Spinal cord (tissue), 9 donors: ENCODE measurements at regions not wholly inside any gene's neighbourhood (a gene's known extent, or its start where the extent isn't known, plus 50 kb on each side); places are given as distances from the start of the nearest gene placed in this dataset.
A peak's percentile ranks its signal among the peaks of the same experiment; 100 is the strongest.

ENCODE experiments used
- DNase-seq, 6 donors: peaks; one replicate each; pipeline versions ENCODE4 v3.0.0 to v3.0.0-alpha.2; 2013 to 2015; ENCODE audit warnings: low spot score in 6 of 6, low read depth in 4 of 6
- H3K27ac ChIP-seq: one replicate; pipeline ENCODE4 v1.5.1; 2013; ENCODE audit warnings: low read depth, low read length, control low read depth
- H3K27me3 ChIP-seq: one replicate; pipeline ENCODE4 v1.6.1; 2013; ENCODE audit warnings: low read length; ENCODE audit not compliant: control insufficient read depth, insufficient read depth
- H3K36me3 ChIP-seq: one replicate; pipeline ENCODE4 v1.6.1; 2013; ENCODE audit warnings: low read length; ENCODE audit not compliant: control insufficient read depth, insufficient read depth
- H3K4me1 ChIP-seq: one replicate; pipeline ENCODE4 v1.6.1; 2013; ENCODE audit warnings: low read length; ENCODE audit not compliant: control insufficient read depth, insufficient read depth
- H3K4me3 ChIP-seq: one replicate; pipeline ENCODE4 v1.5.1; 2013; ENCODE audit warnings: low read depth, low read length, control low read depth
- H3K9me3 ChIP-seq: one replicate; pipeline ENCODE4 v1.6.1; 2013; ENCODE audit warnings: low read length; ENCODE audit not compliant: control insufficient read depth, insufficient read depth
- WGBS: methylation state at CpG from one replicate; pipeline ENCODE4 v1.1.5; 2013; ENCODE audit warnings: missing lambda C conversion rate; ENCODE audit not compliant: insufficient coverage; 5-methylcytosine and 5-hydroxymethylcytosine counted together
- donor health status: healthy.

DNA sequence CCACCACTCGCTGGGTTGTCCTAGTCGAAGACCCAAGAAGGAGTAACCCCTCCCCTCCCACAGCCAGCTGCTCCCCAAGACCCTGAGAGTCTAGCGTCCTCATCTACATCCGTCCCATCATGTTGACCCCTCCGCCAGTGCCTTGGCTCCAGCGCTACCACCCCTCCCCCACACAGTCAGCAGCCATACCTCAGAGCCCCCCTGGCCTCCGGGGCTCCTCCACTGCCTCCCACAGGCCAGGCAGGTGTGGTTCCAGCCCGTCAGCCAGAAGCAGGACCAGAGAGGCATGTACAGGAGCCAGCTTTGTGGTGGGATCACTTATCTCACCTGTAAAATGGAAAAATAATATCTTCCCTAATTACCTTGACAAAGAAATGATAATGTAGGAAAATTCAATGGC lies 51.5 kb upstream of the PHF21B start:
- WGBS = 82% methylated on average over 7 of the region's 8 CpGs
- no peaks in the 10 kb centered on the region for H3K27me3 ChIP-seq
- no peaks in the 10 kb centered on the region for H3K36me3 ChIP-seq
- no peak overlapping the region for H3K27ac ChIP-seq
- no peaks in the 10 kb centered on the region for H3K9me3 ChIP-seq
- H3K4me1 ChIP-seq = peaks cover 7% of the 10 kb centered on the region
- no peak overlapping the region for H3K4me3 ChIP-seq
- DNase-seq = no peak

DNA sequence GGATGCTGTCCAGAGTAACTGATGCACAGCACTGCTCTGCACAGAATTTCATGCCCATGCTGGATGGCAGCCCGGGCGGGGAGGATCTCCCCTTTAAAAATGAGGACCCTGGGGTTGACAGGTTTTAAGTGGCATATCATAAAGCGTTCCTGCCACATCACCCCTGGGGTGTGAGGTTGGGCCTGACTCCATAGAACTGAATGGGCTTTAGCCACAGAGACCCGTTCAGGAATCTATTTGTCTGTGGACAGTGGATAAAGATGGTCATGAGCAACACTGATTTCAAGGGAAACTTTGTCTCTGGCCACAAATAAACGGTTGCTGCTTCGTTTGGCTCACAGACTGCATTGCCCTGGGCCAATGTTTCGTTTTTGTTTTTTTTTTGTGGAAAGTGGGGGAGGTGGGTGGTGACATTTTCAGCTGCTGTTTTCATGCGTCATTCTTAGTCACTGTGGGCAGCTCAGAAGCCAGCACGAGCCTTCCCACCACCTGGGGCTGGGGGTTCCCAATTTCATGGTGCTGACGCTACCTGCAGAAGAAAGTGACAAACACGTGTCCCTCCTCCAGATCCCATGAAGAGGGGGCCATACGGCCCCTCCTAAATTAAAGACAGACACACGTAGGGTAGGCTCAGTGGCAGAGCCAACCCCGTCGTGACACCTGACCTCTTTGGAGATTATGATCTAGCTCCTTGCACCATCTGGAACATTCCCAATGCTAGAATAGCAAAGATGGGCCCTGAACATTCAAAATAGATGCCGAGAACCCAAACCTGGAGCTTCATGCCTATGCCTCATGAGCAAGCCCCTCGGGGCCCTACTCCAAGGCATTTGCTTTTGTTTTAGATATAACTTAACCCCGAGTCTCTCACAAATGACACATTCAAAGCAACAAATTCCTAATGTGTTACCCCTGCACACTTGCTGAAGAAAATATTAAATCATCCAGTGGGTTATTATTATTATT lies 54.8 kb upstream of the PHF21B start:
- DNase-seq = no peak
- no peak overlapping the region for H3K27ac ChIP-seq
- WGBS = 67% methylated on average over 16 of the region's 18 CpGs

DNA sequence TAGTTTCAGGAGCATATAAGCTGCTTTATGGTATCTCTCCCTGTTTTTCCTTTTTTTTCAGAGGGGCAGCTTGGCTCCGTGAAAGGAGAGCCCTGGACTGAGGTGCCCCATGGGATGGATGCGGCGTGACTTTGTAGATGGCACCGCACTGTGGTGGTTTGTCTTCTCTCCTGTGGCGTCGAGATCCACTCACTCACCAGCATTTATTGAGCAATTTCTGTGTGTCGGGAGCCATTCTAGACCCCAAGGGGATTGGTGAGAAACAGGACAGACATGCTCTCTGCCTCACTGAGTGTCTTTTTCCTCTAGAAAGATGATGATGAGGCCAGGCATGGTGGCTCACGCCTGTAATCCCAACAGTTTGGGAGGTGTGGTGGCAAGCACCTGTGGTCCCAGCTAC lies 55.9 kb upstream of the PHF21B start:
- no peak for DNase-seq
- 97% methylated on average over 6 of the region's 8 CpGs for WGBS
- Histone ChIP-seq H3K9me3 (no peaks in the 10 kb centered on the region), H3K27ac (no peak overlapping the region), H3K27me3 (no peaks in the 10 kb centered on the region), H3K4me3 (no peak overlapping the region), H3K36me3 (no peaks in the 10 kb centered on the region), H3K4me1 (peaks cover 7% of the 10 kb centered on the region)

More for the DNA sequence above, 54.8 kb upstream of the PHF21B start:
- peaks cover 7% of the 10 kb centered on the region for H3K4me1 ChIP-seq
- H3K9me3 ChIP-seq = no peaks in the 10 kb centered on the region
- H3K27me3 ChIP-seq = no peaks in the 10 kb centered on the region
- no peaks in the 10 kb centered on the region for H3K36me3 ChIP-seq
- H3K4me3 ChIP-seq = no peak overlapping the region

DNA sequence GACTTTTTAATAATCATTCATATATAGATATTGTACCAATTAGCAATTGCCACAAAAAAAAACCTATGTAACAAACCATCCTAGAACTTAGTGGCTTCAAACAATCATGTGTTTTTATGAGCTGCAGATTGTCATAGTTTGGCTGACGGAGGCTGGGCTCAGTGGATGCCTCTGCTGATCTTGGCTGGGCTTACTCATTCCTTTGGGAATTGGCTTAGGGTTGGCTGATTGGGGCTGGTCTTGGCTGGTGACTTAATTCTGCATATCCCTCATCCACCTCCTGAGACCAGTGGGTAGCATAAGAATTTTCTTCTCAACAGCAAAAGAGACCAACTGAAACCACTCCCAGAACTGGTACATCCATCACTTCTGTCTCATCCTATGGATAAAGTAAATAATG lies 57.9 kb upstream of the PHF21B start:
- H3K27me3 ChIP-seq = peaks cover 4% of the 10 kb centered on the region
- no peak overlapping the region for H3K4me3 ChIP-seq
- H3K27ac ChIP-seq = no peak overlapping the region
- no peaks in the 10 kb centered on the region for H3K36me3 ChIP-seq
- no CpG with 5 or more reads among the region's 1 CpG for WGBS
- no peak for DNase-seq
- no peaks in the 10 kb centered on the region for H3K9me3 ChIP-seq
- peaks cover 12% of the 10 kb centered on the region for H3K4me1 ChIP-seq

DNA sequence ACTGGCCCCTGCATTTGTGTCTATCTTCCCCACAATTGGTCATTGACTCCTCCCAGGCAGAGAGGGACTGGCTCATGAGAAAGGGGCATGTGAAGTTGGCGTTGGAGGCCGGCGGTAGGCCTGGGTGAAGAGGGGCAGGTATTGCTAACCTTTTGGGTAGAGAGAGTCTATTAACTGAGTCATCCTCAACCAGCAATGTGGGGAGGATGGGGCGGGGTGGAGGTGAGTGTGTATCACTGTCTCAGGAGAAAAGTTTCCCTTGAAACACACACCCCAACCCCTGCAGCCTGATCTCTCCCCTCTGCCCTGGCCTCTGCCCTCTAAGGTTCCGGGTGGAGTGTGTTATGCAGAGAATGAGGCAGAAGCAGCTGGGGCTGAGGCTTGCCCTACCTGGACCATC lies 60.1 kb upstream of the PHF21B start:
- Histone ChIP-seq H3K27ac (no peak overlapping the region), H3K36me3 (no peaks in the 10 kb centered on the region), H3K4me3 (no peak overlapping the region), H3K27me3 (peaks cover 4% of the 10 kb centered on the region), H3K4me1 (peaks cover 14% of the 10 kb centered on the region), H3K9me3 (no peaks in the 10 kb centered on the region)
- no peak for DNase-seq
- 67% methylated on average over 1 of the region's 5 CpGs for WGBS

DNA sequence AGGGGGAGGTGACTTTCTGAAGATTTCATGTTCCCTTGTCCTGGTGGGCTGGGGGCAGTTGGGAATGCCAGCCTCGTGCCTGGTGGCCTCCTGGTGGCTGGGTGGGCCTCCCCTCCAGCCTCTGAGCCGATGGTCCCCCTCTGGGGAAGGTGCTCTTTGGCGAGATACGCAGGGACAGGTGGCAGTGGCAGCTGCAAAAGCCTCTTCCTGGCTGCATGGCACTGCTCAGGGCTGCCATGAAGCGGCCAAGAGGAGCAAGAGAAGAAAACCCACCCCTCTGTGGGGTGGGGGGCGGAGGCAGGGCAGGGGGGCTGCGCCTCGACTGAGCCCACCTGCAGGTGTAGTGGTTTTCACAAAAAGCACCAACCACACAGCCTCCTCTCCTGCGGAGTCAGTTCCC lies 61.8 kb upstream of the PHF21B start:
- Histone ChIP-seq H3K4me1 (peaks cover 18% of the 10 kb centered on the region), H3K27ac (no peak overlapping the region), H3K36me3 (no peaks in the 10 kb centered on the region), H3K9me3 (no peaks in the 10 kb centered on the region), H3K27me3 (peaks cover 6% of the 10 kb centered on the region), H3K4me3 (no peak overlapping the region)
- no peak for DNase-seq
- WGBS = 55% methylated on average over 7 of the region's 9 CpGs

DNA sequence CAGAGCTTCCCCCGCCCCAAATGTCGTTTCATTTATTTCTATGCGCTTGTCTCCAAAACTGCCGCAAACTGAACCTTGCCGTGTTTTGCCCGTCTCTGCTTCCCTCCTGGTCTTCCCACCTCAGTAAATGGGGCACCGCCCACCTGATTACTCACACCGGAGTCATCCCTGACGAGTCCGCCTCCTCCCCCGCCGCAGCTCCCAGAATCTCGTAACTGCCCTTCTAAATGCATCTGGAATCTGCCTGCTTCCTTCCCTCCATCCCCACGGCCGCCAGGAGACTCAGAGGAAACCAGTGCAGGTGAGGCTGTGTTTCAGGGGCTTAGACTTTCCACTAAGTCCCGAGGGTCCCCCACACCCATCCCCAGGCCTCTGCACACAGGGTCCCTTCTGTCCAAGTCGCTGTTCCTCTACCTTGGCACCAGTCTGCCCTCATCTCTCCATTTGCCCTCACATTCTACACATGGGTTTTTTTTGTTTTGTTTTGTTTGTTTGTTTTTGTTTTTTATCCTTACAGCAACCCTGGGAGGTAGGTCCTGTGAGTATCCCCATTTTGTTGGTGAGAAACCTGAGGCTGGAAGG lies 62.6 kb upstream of the PHF21B start:
- 54% methylated on average over 16 of the region's 17 CpGs for WGBS
- peaks cover 10% of the 10 kb centered on the region for H3K27me3 ChIP-seq
- H3K4me1 ChIP-seq = peaks cover 26% of the 10 kb centered on the region
- H3K9me3 ChIP-seq = no peaks in the 10 kb centered on the region
- H3K36me3 ChIP-seq = no peaks in the 10 kb centered on the region
- no peak overlapping the region for H3K4me3 ChIP-seq
- no peak overlapping the region for H3K27ac ChIP-seq
- no peak for DNase-seq

DNA sequence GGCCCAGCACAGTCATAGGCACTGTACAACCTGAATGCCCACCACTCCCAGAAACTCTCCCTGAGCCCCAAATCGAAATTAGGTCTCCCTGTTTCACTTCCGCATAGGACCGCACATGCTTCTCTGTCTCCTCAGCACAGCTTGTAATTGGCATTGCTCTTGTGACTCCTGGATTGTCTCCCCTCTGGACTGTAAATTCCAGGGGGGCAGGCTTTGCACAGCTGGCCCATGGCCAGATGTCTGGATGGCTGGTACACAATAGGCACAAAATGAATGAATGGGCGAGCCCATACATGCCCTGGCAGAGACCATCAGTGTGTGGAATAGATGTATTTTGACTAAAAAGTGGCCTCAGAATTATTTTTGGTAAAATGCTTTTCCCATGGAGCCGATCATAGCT lies 63.3 kb upstream of the PHF21B start:
- peaks cover 17% of the 10 kb centered on the region for H3K27me3 ChIP-seq
- 42% methylated on average over 5 of the region's 5 CpGs for WGBS
- H3K27ac ChIP-seq = no peak overlapping the region
- peaks cover 33% of the 10 kb centered on the region for H3K4me1 ChIP-seq
- H3K36me3 ChIP-seq = no peaks in the 10 kb centered on the region
- H3K9me3 ChIP-seq = no peaks in the 10 kb centered on the region
- DNase-seq = peak in 2 of 6 donors; percentile 32 to 53
- no peak overlapping the region for H3K4me3 ChIP-seq

DNA sequence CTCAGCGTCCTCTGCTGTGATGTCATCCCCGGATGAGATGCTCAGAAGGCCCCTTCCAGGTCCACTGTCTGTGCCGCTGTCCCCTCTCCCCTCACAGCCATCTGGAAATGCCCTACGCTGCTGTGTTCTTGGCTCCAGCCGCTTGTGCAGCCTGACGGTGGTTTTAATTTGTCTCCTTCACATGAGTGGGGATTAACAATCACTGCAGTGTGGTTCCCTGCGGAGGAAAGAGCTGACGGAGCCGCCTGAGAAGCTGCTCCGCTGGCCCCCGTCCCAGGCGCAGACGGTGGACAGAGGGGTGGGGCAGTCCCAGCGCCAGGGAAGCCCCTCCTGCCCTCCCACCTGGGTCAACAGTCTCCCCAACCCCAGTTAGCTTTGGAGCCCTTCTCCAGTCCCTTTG lies 67.5 kb upstream of the PHF21B start:
- H3K4me3 ChIP-seq = no peak overlapping the region

More for the DNA sequence above, 67.5 kb upstream of the PHF21B start:
- Histone ChIP-seq H3K4me1 (peaks cover 34% of the 10 kb centered on the region), H3K27me3 (peaks cover 18% of the 10 kb centered on the region), H3K9me3 (no peaks in the 10 kb centered on the region), H3K27ac (no peak overlapping the region), H3K36me3 (no peaks in the 10 kb centered on the region)
- peak in 2 of 6 donors; percentile 66 to 84 for DNase-seq
- WGBS = 12% methylated on average over 11 of the region's 14 CpGs
